NCI-H1417 treated with DMSO at 0.1 percent for 48 hours (cell line): ENCODE measurements at regions not wholly inside any gene's neighbourhood (a gene's known extent, or its start where the extent isn't known, plus 50 kb on each side); places are given as distances from the start of the nearest gene placed in this dataset.

Experiments
- DNase-seq: peaks from one replicate; lab custom pipeline; 2025; lab: John Stamatoyannopoulos, UW

GRCh38 chr3:17795280-17795679, 52.8 kb upstream of the TBC1D5 start:
- DNase-seq = no peak

- DNase-seq = no peak
These were observed 51.2 kb upstream of the TBC1D5 start for GRCh38 chr3:17793542-17794195.
